ENCODE measurements at regions not wholly inside any gene's neighbourhood (a gene's known extent, or its start where the extent isn't known, plus 50 kb on each side); places are given as distances from the start of the nearest gene placed in this dataset.

GRCh38 chr7:122200888-122201287 lies 56.8 kb upstream of the AASS start:
- no peaks in the 10 kb centered on the region for H3K36me3 ChIP-seq (ENCODE audit: control insufficient read depth, insufficient read depth, low read length)
- H3K9me3 ChIP-seq: no peaks in the 10 kb centered on the region; the same call in 1 of the 2 replicates
- intact Hi-C loops (cut with micrococcal nuclease; ENCODE audit: unreplicated experiment): no loop called here
- DNase-seq: no peak
- Mint-ChIP-seq H3K4me1 (ENCODE audit: low read depth, unreplicated experiment) (no peaks in the 10 kb centered on the region), H3K4me3 (ENCODE audit: unreplicated experiment) (no peak overlapping the region), H3K9me3 (ENCODE audit: unreplicated experiment) (peaks cover 15% of the 10 kb centered on the region), H3K36me3 (ENCODE audit: insufficient read depth, unreplicated experiment) (no peaks in the 10 kb centered on the region), H3K27ac (ENCODE audit: unreplicated experiment) (no peak overlapping the region), H3K27me3 (ENCODE audit: insufficient read depth, unreplicated experiment) (no peaks in the 10 kb centered on the region)
- POLR2A ChIA-PET: no interaction called here
- BruUV-seq (replicated peaks): no TSS peak
- H3K4me1 ChIP-seq: no peaks in the 10 kb centered on the region
- no peaks in the 10 kb centered on the region for H3K27me3 ChIP-seq (replicated peaks; ENCODE audit: control insufficient read depth, insufficient read depth, low read length)
- CTCF ChIA-PET: no interaction called here
- TF ChIP-seq CTCF (IDR thresholded peaks at IDR 0.05; ENCODE audit: insufficient read depth in 1 of 2, low read depth in 1 of 2, low read length in 1 of 2, severe bottlenecking in 1 of 2, unreplicated experiment in 1 of 2): no peak
- no peak overlapping the region for H3K4me3 ChIP-seq (ENCODE audit: low read depth, low read length)

DNA sequence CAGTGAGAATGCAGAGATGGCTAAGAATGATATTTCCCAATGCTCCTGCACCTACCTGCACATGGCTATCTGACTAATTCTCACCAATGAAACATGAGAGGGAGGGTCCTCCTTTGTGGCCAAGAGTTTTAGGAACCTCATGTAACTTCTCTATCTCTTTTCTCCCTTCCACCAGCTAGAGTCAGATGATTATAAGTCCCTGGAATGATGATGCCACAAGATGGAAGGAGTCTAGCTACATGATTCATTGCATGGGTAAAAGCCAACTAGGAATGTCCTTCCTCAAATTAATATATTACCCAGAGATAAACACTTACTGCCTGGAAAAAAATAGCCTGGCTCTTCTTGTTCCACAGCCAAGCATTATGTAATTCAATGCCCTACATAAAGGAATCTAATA lies 55.1 kb upstream of the AASS start:
- Histone ChIP-seq H3K36me3 (ENCODE audit: control insufficient read depth, insufficient read depth, low read length) (no peaks in the 10 kb centered on the region), H3K4me1 (no peaks in the 10 kb centered on the region), H3K4me3 (ENCODE audit: low read depth, low read length) (no peak overlapping the region), H3K27me3 (replicated peaks; ENCODE audit: control insufficient read depth, insufficient read depth, low read length) (no peaks in the 10 kb centered on the region), H3K9me3 (no peaks in the 10 kb centered on the region; the same call in 1 of the 2 replicates)
- Mint-ChIP-seq H3K36me3 (ENCODE audit: insufficient read depth, unreplicated experiment) (no peaks in the 10 kb centered on the region), H3K4me3 (ENCODE audit: unreplicated experiment) (no peak overlapping the region), H3K4me1 (ENCODE audit: low read depth, unreplicated experiment) (no peaks in the 10 kb centered on the region), H3K9me3 (ENCODE audit: unreplicated experiment) (peaks cover 15% of the 10 kb centered on the region), H3K27me3 (ENCODE audit: insufficient read depth, unreplicated experiment) (no peaks in the 10 kb centered on the region), H3K27ac (ENCODE audit: unreplicated experiment) (no peak overlapping the region)
- no peak for DNase-seq
- ChIA-PET CTCF (no interaction called here), POLR2A (no interaction called here)
- no peak for TF ChIP-seq CTCF (IDR thresholded peaks at IDR 0.05; ENCODE audit: insufficient read depth in 1 of 2, low read depth in 1 of 2, low read length in 1 of 2, severe bottlenecking in 1 of 2, unreplicated experiment in 1 of 2)
- BruUV-seq (replicated peaks): no TSS peak
- intact Hi-C loops (cut with micrococcal nuclease; ENCODE audit: unreplicated experiment): no loop called here

- DNase-seq: no peak
- no peak for TF ChIP-seq CTCF (IDR thresholded peaks at IDR 0.05; ENCODE audit: insufficient read depth in 1 of 2, low read depth in 1 of 2, low read length in 1 of 2, severe bottlenecking in 1 of 2, unreplicated experiment in 1 of 2)
- Mint-ChIP-seq H3K27me3 (ENCODE audit: insufficient read depth, unreplicated experiment) (no peaks in the 10 kb centered on the region), H3K4me3 (ENCODE audit: unreplicated experiment) (no peak overlapping the region), H3K36me3 (ENCODE audit: insufficient read depth, unreplicated experiment) (no peaks in the 10 kb centered on the region), H3K27ac (ENCODE audit: unreplicated experiment) (no peak overlapping the region), H3K9me3 (ENCODE audit: unreplicated experiment) (peaks cover 11% of the 10 kb centered on the region), H3K4me1 (ENCODE audit: low read depth, unreplicated experiment) (no peaks in the 10 kb centered on the region)
- H3K36me3 ChIP-seq (ENCODE audit: control insufficient read depth, insufficient read depth, low read length): no peaks in the 10 kb centered on the region
- CTCF ChIA-PET: no interaction called here
- POLR2A ChIA-PET: no interaction called here
- no peaks in the 10 kb centered on the region for H3K4me1 ChIP-seq
- no TSS peak for BruUV-seq (replicated peaks)
- H3K4me3 ChIP-seq (ENCODE audit: low read depth, low read length): no peak overlapping the region
- H3K27me3 ChIP-seq (replicated peaks; ENCODE audit: control insufficient read depth, insufficient read depth, low read length): no peaks in the 10 kb centered on the region
- H3K9me3 ChIP-seq: no peaks in the 10 kb centered on the region; the same call in 1 of the 2 replicates
- intact Hi-C loops (cut with micrococcal nuclease; ENCODE audit: unreplicated experiment): no loop called here
Measured at GRCh38 chr7:122198581-122198980, 54.5 kb upstream of the AASS start.
